Activated naive CD8-positive, alpha-beta T cell (primary cell): ENCODE measurements at regions not wholly inside any gene's neighbourhood (a gene's known extent, or its start where the extent isn't known, plus 50 kb on each side); places are given as distances from the start of the nearest gene placed in this dataset.

Source experiments
- H3K27ac Mint-ChIP-seq: one replicate; pipeline ENCODE4 v1.8.0; 2021; ENCODE audit warnings: mixed read lengths
- H3K27me3 Mint-ChIP-seq: one replicate; pipeline ENCODE4 v1.8.0; 2021; ENCODE audit warnings: mixed read lengths
- H3K36me3 Mint-ChIP-seq: one replicate; pipeline ENCODE4 v1.8.0; 2021; ENCODE audit warnings: mixed read lengths
- H3K4me1 Mint-ChIP-seq: one replicate; pipeline ENCODE4 v1.8.0; 2021; ENCODE audit warnings: low read depth, mixed read lengths
- H3K4me3 Mint-ChIP-seq: one replicate; pipeline ENCODE4 v1.8.0; 2021; ENCODE audit warnings: mild to moderate bottlenecking, mixed read lengths
- H3K9me3 Mint-ChIP-seq: one replicate; pipeline ENCODE4 v1.8.0; 2021; ENCODE audit warnings: low read depth, mixed read lengths

- no peak overlapping the region for H3K27ac Mint-ChIP-seq
- H3K27me3 Mint-ChIP-seq, result peaks cover 8% of the 10 kb centered on the region
- H3K4me1 Mint-ChIP-seq, result no peaks in the 10 kb centered on the region
- H3K9me3 Mint-ChIP-seq, result peaks cover 4% of the 10 kb centered on the region
- H3K4me3 Mint-ChIP-seq, result no peak overlapping the region
- no peaks in the 10 kb centered on the region for H3K36me3 Mint-ChIP-seq
Measured at GRCh38 chr4:41318839-41319530, 62.3 kb downstream of the UCHL1 start.

GRCh38 chr4:41319553-41319952, 62.8 kb downstream of the UCHL1 start:
- Mint-ChIP-seq H3K4me1 (no peaks in the 10 kb centered on the region), H3K27me3 (peaks cover 8% of the 10 kb centered on the region), H3K4me3 (no peak overlapping the region), H3K9me3 (peaks cover 2% of the 10 kb centered on the region), H3K27ac (no peak overlapping the region), H3K36me3 (no peaks in the 10 kb centered on the region)

- no peaks in the 10 kb centered on the region for H3K36me3 Mint-ChIP-seq
- H3K9me3 Mint-ChIP-seq, result no peaks in the 10 kb centered on the region
- no peak overlapping the region for H3K27ac Mint-ChIP-seq
- H3K27me3 Mint-ChIP-seq, result peaks cover 6% of the 10 kb centered on the region
- no peaks in the 10 kb centered on the region for H3K4me1 Mint-ChIP-seq
- H3K4me3 Mint-ChIP-seq, result no peak overlapping the region
Measured at GRCh38 chr4:41320278-41320677, 63.5 kb downstream of the UCHL1 start.

GRCh38 chr4:41320786-41321185, 64.1 kb downstream of the UCHL1 start:
- Mint-ChIP-seq H3K36me3 (no peaks in the 10 kb centered on the region), H3K9me3 (no peaks in the 10 kb centered on the region), H3K27me3 (peaks cover 4% of the 10 kb centered on the region), H3K4me3 (no peak overlapping the region), H3K27ac (no peak overlapping the region), H3K4me1 (no peaks in the 10 kb centered on the region)

- Mint-ChIP-seq H3K9me3 (no peaks in the 10 kb centered on the region), H3K4me1 (no peaks in the 10 kb centered on the region), H3K36me3 (no peaks in the 10 kb centered on the region), H3K27me3 (peaks cover 3% of the 10 kb centered on the region), H3K4me3 (no peak overlapping the region), H3K27ac (no peak overlapping the region)
Measured at GRCh38 chr4:41321216-41321945, 64.7 kb downstream of the UCHL1 start.

GRCh38 chr4:41322617-41323016, 65.9 kb downstream of the UCHL1 start:
- Mint-ChIP-seq H3K27me3 (peaks cover 5% of the 10 kb centered on the region), H3K4me3 (no peak overlapping the region), H3K9me3 (no peaks in the 10 kb centered on the region), H3K4me1 (no peaks in the 10 kb centered on the region), H3K36me3 (no peaks in the 10 kb centered on the region), H3K27ac (no peak overlapping the region)

GRCh38 chr4:41323179-41323578, 66.5 kb downstream of the UCHL1 start:
- no peaks in the 10 kb centered on the region for H3K4me1 Mint-ChIP-seq
- H3K4me3 Mint-ChIP-seq, result no peak overlapping the region
- peaks cover 6% of the 10 kb centered on the region for H3K27me3 Mint-ChIP-seq
- no peaks in the 10 kb centered on the region for H3K9me3 Mint-ChIP-seq
- H3K27ac Mint-ChIP-seq, result no peak overlapping the region
- no peaks in the 10 kb centered on the region for H3K36me3 Mint-ChIP-seq

- Mint-ChIP-seq H3K4me3 (no peak overlapping the region), H3K4me1 (no peaks in the 10 kb centered on the region), H3K27me3 (peaks cover 6% of the 10 kb centered on the region)
Measured at GRCh38 chr4:41323706-41324105, 67.0 kb downstream of the UCHL1 start.

GRCh38 chr4:41324861-41325260, 68.1 kb downstream of the UCHL1 start:
- peaks cover 10% of the 10 kb centered on the region for H3K27me3 Mint-ChIP-seq
- no peak overlapping the region for H3K27ac Mint-ChIP-seq

More at GRCh38 chr4:41323706-41324105, 67.0 kb downstream of the UCHL1 start:
- Mint-ChIP-seq H3K36me3 (no peaks in the 10 kb centered on the region), H3K27ac (no peak overlapping the region), H3K9me3 (no peaks in the 10 kb centered on the region)

GRCh38 chr4:41325901-41326300, 69.2 kb downstream of the UCHL1 start:
- no peak overlapping the region for H3K27ac Mint-ChIP-seq
- H3K9me3 Mint-ChIP-seq, result no peaks in the 10 kb centered on the region
- H3K4me1 Mint-ChIP-seq, result no peaks in the 10 kb centered on the region
- no peaks in the 10 kb centered on the region for H3K36me3 Mint-ChIP-seq
- no peak overlapping the region for H3K4me3 Mint-ChIP-seq
- H3K27me3 Mint-ChIP-seq, result peaks cover 12% of the 10 kb centered on the region

More at GRCh38 chr4:41324861-41325260, 68.1 kb downstream of the UCHL1 start:
- Mint-ChIP-seq H3K9me3 (no peaks in the 10 kb centered on the region), H3K36me3 (no peaks in the 10 kb centered on the region), H3K4me3 (no peak overlapping the region), H3K4me1 (no peaks in the 10 kb centered on the region)

GRCh38 chr4:41326776-41327175, 70.0 kb downstream of the UCHL1 start:
- no peak overlapping the region for H3K27ac Mint-ChIP-seq
- no peaks in the 10 kb centered on the region for H3K9me3 Mint-ChIP-seq
- H3K27me3 Mint-ChIP-seq, result peaks cover 14% of the 10 kb centered on the region
- H3K4me3 Mint-ChIP-seq, result no peak overlapping the region
- no peaks in the 10 kb centered on the region for H3K4me1 Mint-ChIP-seq
- H3K36me3 Mint-ChIP-seq, result no peaks in the 10 kb centered on the region

- Mint-ChIP-seq H3K4me1 (no peaks in the 10 kb centered on the region), H3K4me3 (no peak overlapping the region), H3K27ac (no peak overlapping the region), H3K27me3 (peaks cover 14% of the 10 kb centered on the region), H3K36me3 (no peaks in the 10 kb centered on the region), H3K9me3 (no peaks in the 10 kb centered on the region)
Measured at GRCh38 chr4:41327770-41328169, 71.0 kb downstream of the UCHL1 start.

GRCh38 chr4:41329361-41329760, 72.6 kb downstream of the UCHL1 start:
- Mint-ChIP-seq H3K36me3 (no peaks in the 10 kb centered on the region), H3K27ac (no peak overlapping the region), H3K4me1 (no peaks in the 10 kb centered on the region), H3K9me3 (no peaks in the 10 kb centered on the region), H3K27me3 (peaks cover 13% of the 10 kb centered on the region), H3K4me3 (no peak overlapping the region)

- Mint-ChIP-seq H3K9me3 (no peaks in the 10 kb centered on the region), H3K36me3 (no peaks in the 10 kb centered on the region), H3K4me1 (no peaks in the 10 kb centered on the region), H3K27me3 (peaks cover 13% of the 10 kb centered on the region), H3K4me3 (no peak overlapping the region), H3K27ac (no peak overlapping the region)
Measured at GRCh38 chr4:41331224-41331623, 74.5 kb downstream of the UCHL1 start.

GRCh38 chr4:41332510-41333054, 75.9 kb downstream of the UCHL1 start:
- no peak overlapping the region for H3K4me3 Mint-ChIP-seq
- H3K36me3 Mint-ChIP-seq, result no peaks in the 10 kb centered on the region
- no peaks in the 10 kb centered on the region for H3K4me1 Mint-ChIP-seq
- H3K27me3 Mint-ChIP-seq, result peaks cover 12% of the 10 kb centered on the region
- no peaks in the 10 kb centered on the region for H3K9me3 Mint-ChIP-seq
- H3K27ac Mint-ChIP-seq, result no peak overlapping the region
